ENCODE measurements at regions not wholly inside any gene's neighbourhood (a gene's known extent, or its start where the extent isn't known, plus 50 kb on each side); places are given as distances from the start of the nearest gene placed in this dataset.

- BruUV-seq (replicated peaks): no TSS peak
- no peaks in the 10 kb centered on the region for H3K9me3 ChIP-seq (ENCODE audit: control insufficient read depth in 1 of 2, insufficient read depth in 1 of 2, low read depth in 1 of 2, low read length in 2 of 2)
- POLR2A ChIA-PET: no interaction called here
These were observed 61.9 kb upstream of the ZNF281 start for GRCh38 chr1:200471739-200472138.

More at GRCh38 chr1:200471739-200472138, 61.9 kb upstream of the ZNF281 start:
- Histone ChIP-seq H3K36me3 (ENCODE audit: control insufficient read depth in 1 of 2, insufficient read depth in 2 of 2, low read length in 2 of 2) (no peaks in the 10 kb centered on the region), H3K27ac (ENCODE audit: low read depth, low read length) (no peak overlapping the region), H4K20me1 (ENCODE audit: insufficient read depth) (no peaks in the 10 kb centered on the region), H3K4me2 (ENCODE audit: low read length) (no peak overlapping the region), H3K27me3 (ENCODE audit: insufficient read depth, low read length) (no peaks in the 10 kb centered on the region), H2AFZ (ENCODE audit: low read depth, low read length, poor library complexity, severe bottlenecking) (no peak overlapping the region), H3K9ac (ENCODE audit: low read length) (no peak overlapping the region), H3K9me2 (ENCODE audit: insufficient read depth) (no peaks in the 10 kb centered on the region), H3K4me1 (ENCODE audit: control insufficient read depth in 1 of 2, insufficient read depth in 2 of 2, low read length in 2 of 2) (no peaks in the 10 kb centered on the region), H3K79me2 (ENCODE audit: insufficient read depth, low read length) (no peaks in the 10 kb centered on the region), H3K4me3 (replicated peaks in 1 of 2; ENCODE audit: low read depth in 1 of 2, low read length in 2 of 2) (no peak overlapping the region)
- RAD21 ChIA-PET (ENCODE audit: low non-redundant PET in 1 of 2, low total read pairs in 2 of 2, uncharacterized antibody in 2 of 2, unreplicated experiment in 2 of 2): no interaction called here
- CTCF ChIA-PET: no interaction called here
- no peak for TF ChIP-seq ATF3 (IDR thresholded peaks at IDR 0.05)
- TF ChIP-seq ELF1 (IDR thresholded peaks at IDR 0.05; ENCODE audit: borderline replicate concordance, low read depth): no peak
- no peak for TF ChIP-seq EZH2phosphoT487 (IDR thresholded peaks at IDR 0.05; ENCODE audit: borderline replicate concordance)
- TF ChIP-seq ZFX (IDR thresholded peaks at IDR 0.05): no peak
- TF ChIP-seq SP1 (IDR thresholded peaks at IDR 0.05; ENCODE audit: low read depth): no peak
- no peak for TF ChIP-seq SIN3A (IDR thresholded peaks at IDR 0.05; ENCODE audit: low read depth)
- no peak for TF ChIP-seq JUND (IDR thresholded peaks at IDR 0.05)
- TF ChIP-seq POLR2A (IDR thresholded peaks at IDR 0.05; ENCODE audit: borderline replicate concordance, extremely low read depth, insufficient read depth, insufficient read length): no peak
- no peak for TF ChIP-seq CEBPB (IDR thresholded peaks at IDR 0.05; ENCODE audit: low read depth)
- no peak for TF ChIP-seq ZNF274 (IDR thresholded peaks at IDR 0.05; ENCODE audit: low read depth, low read length)
- TF ChIP-seq FOSL1 (IDR thresholded peaks at IDR 0.05; ENCODE audit: low read depth): no peak
- TF ChIP-seq CTCF (IDR thresholded peaks at IDR 0.05 in 2 of 3, conservative IDR thresholded peaks at IDR 0.05 in 1 of 3; ENCODE audit: borderline replicate concordance in 1 of 3, insufficient read depth in 1 of 3, low read depth in 2 of 3, low read length in 2 of 3): no peak
- TF ChIP-seq TCF7L2 (IDR thresholded peaks at IDR 0.05; ENCODE audit: borderline replicate concordance, extremely low read depth, insufficient read depth, insufficient read length): no peak
- no peak for TF ChIP-seq REST (IDR thresholded peaks at IDR 0.05; ENCODE audit: low read depth)
- no peak for TF ChIP-seq POLR2AphosphoS5 (IDR thresholded peaks at IDR 0.05; ENCODE audit: low read depth, low read length)
- no peak for TF ChIP-seq RAD21 (IDR thresholded peaks at IDR 0.05; ENCODE audit: low read depth)
- intact Hi-C loops (cut with micrococcal nuclease): no loop called here
- DNase-seq (ENCODE audit: low read depth, low spot score) (no peak), ATAC-seq (no peak)

Data from HCT116 (cell line).